ENCODE measurements at regions not wholly inside any gene's neighbourhood (a gene's known extent, or its start where the extent isn't known, plus 50 kb on each side); places are given as distances from the start of the nearest gene placed in this dataset.

DNA sequence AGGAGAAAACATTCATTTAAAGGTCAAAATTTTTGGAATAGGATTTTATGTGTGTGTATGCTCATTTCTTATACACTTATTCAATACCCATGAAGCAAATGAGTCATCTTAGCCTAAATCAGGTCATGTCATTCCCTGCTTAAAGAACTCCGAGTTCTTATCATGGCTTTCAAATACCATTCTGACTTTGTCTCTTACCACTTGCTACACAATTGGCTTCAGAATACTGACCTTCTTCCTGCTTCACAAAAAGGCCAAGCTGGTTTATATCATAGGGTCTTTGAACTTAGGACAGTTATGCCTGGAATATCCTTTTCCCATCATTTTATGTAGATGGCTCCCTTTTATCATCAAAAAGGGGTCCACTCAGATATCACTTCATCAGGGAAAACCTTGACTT, 652.2 kb upstream of the WWC1 start:
- DNase-seq = no peak

DNA sequence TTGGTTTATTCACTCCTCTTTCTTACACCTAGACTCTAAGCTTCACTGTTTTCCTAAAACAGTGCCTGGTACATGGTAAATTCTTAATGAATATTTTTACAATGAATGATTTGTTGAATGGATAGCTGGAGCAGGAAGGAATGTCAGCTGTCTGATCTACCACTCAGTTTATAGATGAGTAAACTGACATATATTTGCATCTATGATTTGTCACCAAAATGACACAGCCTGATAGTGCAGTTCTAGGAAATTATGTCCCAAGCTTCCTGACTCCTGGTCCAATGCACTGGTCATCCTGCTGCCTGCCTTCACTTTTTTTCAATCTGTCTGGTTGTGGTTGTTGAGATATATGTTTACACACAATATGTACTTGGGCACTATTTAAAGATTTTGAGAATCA, 651.7 kb upstream of the WWC1 start:
- no peak for DNase-seq

DNA sequence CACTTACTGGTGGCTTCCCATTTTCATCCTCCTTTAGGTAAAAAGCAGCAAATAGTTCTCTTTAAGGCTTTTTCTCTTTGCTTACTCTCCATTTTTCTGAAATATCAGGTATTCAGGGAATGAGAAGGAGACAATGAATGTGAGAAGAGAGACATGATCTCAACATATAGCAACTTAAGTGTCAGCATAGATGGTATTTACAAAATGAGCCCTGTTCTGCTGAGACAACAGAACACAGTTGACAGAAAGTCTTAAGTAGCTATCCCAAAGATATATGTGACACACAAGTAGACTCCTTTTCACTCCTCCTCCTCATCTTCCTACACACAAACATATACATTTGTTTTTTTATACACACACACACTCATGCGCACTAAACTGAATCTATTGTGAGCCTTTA, 649.3 kb upstream of the WWC1 start:
- DNase-seq = no peak

DNA sequence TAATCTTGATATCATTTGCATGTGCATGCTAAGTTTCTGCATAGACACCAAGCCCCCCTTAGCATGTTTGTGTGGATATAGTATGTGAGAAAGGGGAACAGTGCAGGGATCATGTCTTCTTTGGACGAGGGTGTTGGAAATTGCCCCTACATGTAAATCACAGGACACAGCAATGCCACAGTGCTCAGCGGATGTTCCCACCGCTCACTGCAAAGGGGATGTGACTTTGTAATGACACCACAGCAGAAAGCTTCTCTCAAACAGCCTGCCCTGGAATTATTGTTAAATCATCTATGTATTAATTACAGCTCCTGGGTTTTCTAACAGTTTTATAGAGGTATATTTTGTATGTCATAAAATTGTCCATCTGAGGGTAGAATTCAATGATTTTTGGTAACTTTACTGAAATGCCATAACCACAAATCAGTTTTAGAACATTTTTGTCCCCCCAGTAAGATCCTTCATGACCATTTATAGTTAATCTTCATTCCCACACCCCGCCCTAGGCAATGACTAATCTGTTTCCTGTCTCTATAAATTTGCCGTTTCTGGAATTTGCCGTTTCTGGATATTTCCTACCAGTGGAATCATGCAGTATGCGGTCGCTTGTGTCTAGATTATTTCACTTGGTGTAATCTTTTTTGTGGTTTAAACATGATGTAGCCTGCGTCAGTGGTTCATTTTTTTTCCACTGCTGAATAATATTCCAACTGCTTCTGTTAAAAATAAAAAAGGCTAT, 648.5 kb upstream of the WWC1 start:
- no peak for DNase-seq

DNA sequence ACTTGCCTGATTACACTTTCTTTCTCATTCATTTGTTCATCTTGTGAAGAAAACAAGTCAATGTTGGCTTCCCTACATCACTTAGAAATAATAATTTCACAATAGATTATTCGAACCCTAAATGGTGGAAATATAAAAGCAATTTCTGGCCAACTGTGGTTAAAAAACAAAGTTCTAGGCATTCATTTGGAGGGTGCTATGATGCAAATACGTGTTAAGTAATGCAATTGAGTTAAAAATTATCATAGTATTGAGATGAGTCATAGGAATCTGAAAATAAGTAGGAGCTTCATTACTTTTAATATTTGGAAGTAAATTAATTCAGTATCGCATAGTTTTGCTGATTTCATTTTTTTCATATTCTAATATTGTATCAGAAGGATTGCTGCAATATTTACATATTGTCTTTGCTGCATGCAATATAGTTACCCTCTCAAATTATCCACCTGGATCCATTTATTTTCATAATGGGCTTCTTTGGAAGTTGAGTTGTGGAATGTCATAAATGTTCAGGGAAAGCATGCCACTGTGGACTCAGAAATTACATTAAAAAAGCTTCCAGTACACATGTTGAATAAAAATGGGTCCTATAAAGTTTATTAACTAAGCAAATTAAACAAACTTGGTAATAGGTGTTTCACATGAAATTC, 647.7 kb upstream of the WWC1 start:
- no peak for DNase-seq

DNA sequence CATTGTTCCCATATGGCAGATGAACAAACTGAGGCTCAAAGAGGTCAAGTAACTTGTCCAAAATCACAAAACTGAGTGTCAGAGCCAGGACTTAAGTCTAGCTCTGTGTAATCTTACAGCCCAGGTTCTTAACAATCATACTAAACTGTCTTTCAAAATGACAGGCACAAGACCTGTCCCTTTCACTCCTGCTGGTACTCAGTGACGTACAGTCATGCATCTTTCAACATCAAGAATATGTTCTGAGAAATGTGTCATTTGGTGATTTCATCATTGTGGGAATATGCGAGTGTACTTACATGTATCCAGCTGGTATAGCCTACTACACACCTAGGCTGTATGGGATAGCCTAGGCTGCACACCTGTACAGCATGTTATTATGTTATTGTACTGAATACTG, 646.8 kb upstream of the WWC1 start:
- DNase-seq = no peak

DNA sequence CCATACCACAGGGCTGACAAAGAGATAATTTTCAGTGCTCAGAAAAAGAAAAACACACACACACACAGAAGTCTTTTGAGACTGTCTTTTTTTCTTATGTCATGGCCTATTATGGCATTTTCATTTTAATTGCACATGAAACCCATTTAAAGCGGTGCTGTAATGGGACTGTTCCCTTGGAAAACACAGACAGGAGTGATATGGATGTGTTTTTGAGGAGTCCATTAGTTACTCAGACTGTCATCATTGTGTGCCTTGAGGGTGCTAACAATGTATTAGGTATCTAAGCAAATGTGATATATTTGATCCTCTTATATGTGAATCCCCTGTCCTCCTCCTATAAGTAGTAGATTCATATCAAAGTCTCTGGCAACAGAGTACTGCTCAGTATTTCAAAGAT, 642.0 kb upstream of the WWC1 start:
- DNase-seq = no peak

DNA sequence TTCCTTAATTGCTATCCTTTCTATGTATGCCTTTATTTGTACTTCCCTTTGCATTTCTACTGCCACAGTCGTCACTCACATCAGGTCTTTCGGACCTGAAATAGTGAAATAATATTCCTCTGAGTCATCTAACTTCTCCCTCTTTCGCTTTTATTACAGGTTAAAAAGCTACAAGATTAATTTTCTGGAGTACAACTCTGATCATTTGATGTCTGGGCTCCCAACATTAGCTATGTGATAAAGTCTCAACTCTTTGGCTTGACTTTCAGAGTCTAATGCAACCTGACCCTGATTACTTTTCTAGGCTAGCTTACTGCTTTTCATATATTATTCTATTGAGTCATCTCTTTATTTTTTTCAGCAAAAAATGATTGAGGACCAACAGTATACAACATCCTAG, 638.8 kb upstream of the WWC1 start:
- DNase-seq = no peak

DNA sequence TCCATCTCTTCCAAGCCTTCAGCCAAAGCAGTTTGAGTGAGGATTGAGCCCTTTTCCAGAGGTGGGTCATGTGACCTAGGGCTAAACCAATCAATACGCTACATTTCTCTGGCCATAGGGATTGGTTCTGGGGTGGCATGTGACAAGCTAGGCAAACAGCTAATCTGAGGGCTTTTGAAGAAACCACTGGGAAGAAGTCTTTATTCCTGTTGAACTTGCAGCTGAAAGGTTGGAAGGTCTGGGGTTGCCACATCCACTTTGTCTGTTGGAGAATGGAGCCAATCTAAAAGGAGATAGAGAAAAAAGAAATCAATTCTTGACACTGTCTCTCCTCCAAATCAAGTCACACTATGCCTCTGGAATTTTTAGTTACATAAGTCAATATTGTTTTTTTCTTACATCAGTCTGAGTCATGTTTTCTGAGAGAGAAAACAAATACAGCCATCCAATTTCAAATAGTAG, 637.8 kb upstream of the WWC1 start:
- DNase-seq = no peak

DNA sequence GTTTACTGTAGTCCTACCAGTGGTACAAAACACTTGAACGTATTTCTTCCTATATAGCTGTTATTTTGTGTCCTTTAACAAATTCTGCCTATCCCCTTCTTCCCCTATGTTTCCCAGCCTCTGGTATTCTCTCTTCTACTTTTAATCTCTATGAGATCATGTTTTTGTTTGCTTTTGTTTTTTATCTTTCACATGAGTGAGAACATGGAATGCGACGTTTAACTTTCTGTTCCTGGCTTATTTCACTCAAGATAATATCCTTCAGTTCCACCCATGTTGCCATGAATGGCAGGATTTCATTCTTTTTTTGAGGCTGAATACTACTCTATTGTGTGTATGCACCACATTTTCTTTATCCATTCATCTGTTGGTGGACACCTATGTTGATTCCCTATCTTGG, 634.4 kb upstream of the WWC1 start:
- no peak for DNase-seq

DNA sequence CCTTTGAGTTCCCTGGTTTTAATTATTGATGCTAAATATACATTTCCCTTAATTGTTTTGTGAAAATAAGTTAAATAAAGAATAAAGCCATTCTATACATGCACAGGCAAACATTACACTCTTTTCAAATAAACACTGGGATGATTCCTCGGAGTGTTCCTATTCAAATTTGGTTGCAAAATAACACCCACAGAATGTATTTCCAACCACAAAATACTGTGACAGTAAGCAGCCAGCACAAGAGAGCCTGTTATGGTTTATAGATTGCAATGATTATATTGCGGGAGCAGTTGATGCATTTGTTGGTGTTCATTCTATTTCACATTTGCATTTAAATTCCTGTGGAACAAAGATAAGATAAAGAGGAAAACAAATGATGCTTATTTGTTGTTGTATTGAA, 632.6 kb upstream of the WWC1 start:
- DNase-seq = no peak

DNA sequence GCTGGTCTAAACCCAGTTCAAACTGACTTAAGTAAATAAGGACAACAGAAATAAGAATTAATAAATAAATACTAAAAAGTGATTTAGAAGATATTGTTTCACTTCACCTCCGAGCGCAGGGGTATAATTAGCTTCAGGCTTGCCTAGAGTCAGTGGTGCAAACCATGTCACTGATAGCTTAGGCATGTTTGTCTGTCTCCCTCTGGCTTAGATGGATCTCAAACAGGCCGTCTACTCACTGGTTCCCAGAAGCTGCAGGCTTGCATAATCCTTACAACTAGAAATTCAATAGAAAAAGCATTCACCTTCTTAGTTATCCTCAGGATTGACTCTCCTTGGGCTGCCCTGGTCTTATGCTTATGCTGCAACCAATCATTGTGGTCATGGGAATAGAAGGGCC, 629.8 kb upstream of the WWC1 start:
- no peak for DNase-seq

DNA sequence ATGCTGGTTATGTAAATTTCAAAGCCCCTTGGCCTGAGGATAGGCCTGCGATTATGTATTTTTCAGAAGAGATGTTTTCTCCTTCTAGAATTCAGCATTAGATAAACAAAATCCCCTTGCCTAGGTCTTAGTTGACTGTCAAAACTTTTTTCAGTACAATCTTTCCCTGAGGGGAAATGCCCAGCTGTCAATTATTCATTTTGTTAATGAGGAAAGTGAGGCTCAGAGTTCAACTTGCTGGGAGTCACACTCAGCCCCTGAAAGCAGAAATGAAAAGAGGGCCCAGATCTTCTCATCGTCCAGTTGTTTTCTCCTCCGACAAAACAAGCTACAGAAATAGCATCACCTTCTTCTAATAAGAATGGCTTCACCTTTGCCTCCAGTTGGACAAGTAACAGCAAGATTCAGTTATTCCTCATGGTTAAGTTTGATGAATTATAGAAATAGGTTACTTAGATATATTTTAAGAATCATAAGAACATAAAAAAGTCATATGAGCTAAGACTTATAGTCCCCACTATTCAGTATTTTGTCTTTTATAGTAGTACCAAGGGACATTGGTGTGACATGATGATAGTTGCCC, 627.1 kb upstream of the WWC1 start:
- DNase-seq = no peak

DNA sequence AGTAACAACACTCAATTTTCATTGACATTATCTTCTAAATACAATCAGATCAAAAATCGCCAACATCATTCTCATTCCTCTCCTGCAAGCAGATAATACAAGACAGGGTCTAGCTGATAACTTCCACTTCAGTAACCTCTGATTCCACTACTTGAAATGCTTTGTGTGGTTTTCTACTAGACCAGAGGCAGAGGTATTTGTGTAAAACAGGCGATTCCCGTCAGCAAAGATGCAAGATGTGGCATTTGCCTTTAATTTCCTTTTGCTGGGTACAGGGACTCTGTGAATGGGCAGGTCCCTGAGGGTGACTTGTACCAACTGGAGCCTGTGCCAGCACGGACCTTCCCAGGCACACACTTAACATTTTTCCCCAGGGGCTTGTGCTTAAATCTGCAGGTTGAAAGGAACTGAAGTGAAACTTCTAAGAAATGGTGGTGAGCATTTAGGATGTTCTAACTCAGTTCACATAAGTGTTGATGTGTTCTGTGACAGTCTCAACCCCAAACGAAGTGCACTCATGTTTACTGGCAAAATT, 625.5 kb upstream of the WWC1 start:
- no peak for DNase-seq

DNA sequence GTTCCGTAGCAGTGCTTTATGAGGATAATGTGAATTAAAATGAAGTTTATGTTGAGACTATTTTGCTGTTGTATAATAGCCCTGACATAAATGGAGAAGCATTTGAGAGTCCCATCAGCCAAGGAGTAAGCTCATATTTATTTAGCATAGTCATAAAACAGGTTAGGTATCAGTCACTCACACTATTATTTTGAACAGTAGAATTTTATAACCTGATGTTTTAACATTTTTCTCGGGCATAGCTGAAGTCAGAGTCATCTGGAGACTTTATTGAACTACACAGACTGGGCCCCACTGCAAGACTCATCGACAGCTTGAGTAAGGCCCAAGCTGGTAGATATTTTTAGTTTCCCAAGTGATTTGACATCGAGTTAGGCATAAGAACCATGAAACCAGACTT, 620.3 kb upstream of the WWC1 start:
- no peak for DNase-seq

DNA sequence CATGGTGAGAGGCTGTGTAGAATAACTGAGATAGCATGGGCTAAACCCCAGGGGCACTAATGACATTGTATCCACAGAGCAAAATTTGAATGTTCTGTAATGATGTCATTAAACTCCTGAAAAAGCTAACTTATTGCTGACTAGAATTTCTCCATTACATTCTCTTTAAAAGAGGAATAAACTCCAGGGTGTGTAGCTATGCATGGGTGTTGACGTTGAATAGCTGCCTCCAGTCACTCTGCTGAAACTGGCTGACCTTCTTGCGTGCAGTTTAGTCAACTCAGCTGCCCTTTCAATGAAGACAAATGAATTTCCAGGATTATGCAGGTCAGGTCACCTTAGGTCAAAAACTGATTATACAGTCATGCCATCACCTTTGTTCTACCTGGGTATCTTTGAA, 617.5 kb upstream of the WWC1 start:
- no peak for DNase-seq

DNA sequence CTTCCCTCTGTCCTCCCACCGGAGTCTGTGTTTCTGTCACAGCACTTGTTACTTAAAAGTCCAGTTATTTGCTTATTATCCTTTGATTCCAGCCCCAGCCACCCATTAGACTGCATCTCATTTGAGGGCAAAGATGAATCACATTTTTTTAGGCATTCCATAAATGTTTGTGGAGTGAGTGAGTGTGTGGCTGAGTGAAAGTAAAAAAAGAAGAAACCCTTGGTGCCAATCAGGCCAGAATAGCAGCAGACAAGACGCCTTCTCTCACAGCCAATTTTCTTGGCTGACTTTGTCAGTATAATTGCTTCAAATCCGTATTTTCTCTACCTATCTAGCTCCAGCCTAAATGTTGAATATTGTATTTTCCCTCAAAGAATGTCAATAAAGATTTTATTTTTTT, 613.0 kb upstream of the WWC1 start:
- no peak for DNase-seq

DNA sequence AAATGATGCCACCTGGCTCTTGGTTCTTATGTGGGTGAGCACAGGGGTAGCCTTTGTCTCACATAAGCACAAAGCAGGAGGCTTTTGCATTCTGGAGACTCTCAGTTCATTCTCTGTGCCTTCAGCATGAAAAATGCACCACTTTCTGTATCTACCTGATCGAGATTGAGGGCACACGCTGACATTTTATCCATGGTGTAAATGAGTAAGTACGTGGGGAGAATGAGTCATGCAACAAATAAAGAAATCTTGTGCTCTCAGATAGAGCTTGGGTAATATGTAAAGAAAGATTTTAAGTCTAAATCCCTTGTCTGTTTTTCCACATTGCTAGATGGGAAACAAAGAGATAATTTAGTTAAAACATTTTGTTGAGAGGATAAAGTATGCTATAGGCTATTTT, 607.2 kb upstream of the WWC1 start:
- no peak for DNase-seq

DNA sequence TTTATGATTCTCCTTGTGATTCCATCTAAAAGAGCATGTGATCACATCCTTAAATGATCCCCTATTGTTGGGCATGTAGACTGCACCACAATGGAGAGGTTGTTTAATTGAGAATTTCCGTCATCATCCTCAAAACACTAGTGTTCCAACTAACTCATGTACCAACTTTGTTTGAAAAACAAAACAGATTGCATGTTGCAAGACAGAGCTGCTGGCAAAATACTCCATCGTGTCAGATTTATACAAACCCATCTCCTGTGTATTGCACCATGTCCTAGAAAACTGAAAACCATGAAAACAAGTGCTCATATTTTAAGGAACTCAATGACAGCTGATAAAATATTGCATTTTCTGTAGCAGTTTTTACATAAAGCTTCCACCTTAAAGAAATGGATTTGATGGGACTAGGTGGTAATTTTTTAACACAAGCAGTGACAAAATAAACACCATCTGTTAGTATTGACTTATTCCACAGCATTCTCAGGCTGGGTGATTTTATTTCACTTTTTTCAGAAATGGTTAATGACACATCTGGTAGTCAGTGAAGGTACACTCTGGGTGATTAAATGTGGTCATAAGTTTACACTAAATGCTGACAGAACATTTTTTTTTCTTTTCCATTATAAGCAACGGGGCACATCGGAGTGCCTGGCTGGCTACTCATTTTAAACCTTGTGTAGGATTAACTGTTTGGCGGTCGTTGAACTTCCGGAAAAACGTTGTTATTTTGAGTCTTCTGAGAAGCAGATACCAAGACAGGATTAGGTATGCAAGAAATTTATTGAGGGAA, 602.9 kb upstream of the WWC1 start:
- no peak for DNase-seq

DNA sequence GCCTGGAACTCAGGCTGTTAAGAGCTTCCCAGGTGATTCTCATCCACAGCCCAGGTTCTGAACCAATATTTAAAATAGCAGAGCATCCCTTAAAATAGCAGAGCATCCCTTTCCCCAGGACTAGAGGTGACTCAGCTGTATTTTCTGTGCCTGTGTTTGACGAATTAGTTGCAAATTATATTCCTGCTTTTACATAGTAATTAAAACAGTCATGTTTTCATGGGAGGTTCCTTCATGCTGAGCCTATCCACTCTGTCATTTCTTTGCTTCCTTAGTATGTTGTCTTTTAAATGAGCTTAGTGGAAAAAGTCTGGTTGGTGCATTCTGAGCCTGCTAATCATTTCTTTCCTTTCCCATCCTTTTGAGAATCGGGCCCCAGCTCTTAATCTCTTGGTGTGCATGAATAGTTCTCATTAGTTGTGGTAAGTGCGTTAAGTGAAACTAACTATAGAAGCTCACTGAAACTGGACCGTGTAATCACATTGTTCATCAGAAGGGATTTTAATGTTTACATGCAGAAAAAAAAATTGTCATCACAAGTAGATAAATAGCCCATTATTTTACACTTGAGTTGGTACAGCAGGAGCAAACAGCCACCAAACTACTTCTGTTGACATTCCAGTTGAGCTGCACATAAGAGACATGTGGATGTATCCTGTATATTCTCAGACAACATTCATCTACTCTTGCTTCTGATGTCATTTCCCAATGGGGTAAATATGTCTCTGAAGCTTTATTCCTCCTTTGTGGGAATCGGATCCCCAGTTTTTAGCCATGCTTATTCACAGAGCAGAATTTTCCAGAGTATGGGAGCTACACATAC, 596.9 kb upstream of the WWC1 start:
- no peak for DNase-seq

Measured in amygdala (tissue), 56 donors.